Transverse colon (tissue), 4 donors: ENCODE measurements at regions not wholly inside any gene's neighbourhood (a gene's known extent, or its start where the extent isn't known, plus 50 kb on each side); places are given as distances from the start of the nearest gene placed in this dataset.

Experiments used
- DNase-seq: peaks from one replicate; pipeline ENCODE4 v3.0.0-alpha.2; 2019
- H3K27ac ChIP-seq, 4 donors: fragments of 200-600 bp; sonication (generic); 2 replicates each; pipeline ENCODE4 v1.5.1; 2016 to 2018; ENCODE audit warnings: inconsistent platforms in 4 of 4
- H3K27me3 ChIP-seq: fragments of 200-600 bp; sonication (generic); 2 replicates; pipeline ENCODE4 v1.5.1; 2017; ENCODE audit warnings: inconsistent platforms
- H3K36me3 ChIP-seq, 4 donors: fragments of 200-600 bp; sonication (generic); 2 replicates each; pipeline ENCODE4 v1.5.1; 2017 to 2019; ENCODE audit warnings: inconsistent platforms in 4 of 4
- H3K4me1 ChIP-seq, 4 donors: fragments of 200-600 bp; sonication (generic); 2 replicates each; pipeline ENCODE4 v1.5.1; 2017 to 2020; ENCODE audit warnings: inconsistent platforms in 4 of 4
- H3K4me3 ChIP-seq, 4 donors: fragments of 200-600 bp; sonication (generic); 1 replicate in 1 of 4; 2 replicates in 3 of 4; pipeline versions ENCODE4 v1.5.1 to v1.6.1; 2017 to 2019; ENCODE audit warnings: inconsistent platforms in 4 of 4
- H3K9me3 ChIP-seq, 2 donors: fragments of 200-600 bp; sonication (generic); 2 replicates each; pipeline ENCODE4 v1.5.1; 2017 to 2019; ENCODE audit warnings: inconsistent platforms in 2 of 2
- CTCF ChIP-seq, 5 experiments: fragments of 200-600 bp in 3 of 5; fragments of 450-650 bp in 2 of 5; sonication (generic) in 3 of 5; IDR thresholded peaks; 1 replicate in 2 of 5; 2 replicates in 3 of 5; pipeline ENCODE4 v1.5.1; 2016 to 2017; ENCODE audit warnings: antibody characterized with exemption in 5 of 5, inconsistent platforms in 3 of 5, mild to moderate bottlenecking in 2 of 5, moderate library complexity in 1 of 5
- EP300 ChIP-seq: sonication (generic); formaldehyde crosslinking; IDR thresholded peaks from one replicate; pipeline ENCODE4 v1.6.1; 2017; ENCODE audit warnings: antibody characterized with exemption, low read depth
- POLR2A ChIP-seq: fragments of 450-650 bp; IDR thresholded peaks from one replicate; pipeline ENCODE4 v1.6.1; 2016; ENCODE audit warnings: antibody characterized with exemption, mild to moderate bottlenecking, moderate library complexity
- POLR2AphosphoS5 ChIP-seq, 3 donors: sonication (generic); formaldehyde crosslinking; IDR thresholded peaks; one replicate each; pipeline ENCODE4 v1.6.1; 2016; ENCODE audit warnings: antibody characterized with exemption in 3 of 3
- WGBS, 2 donors: methylation state at CpG; one replicate each; pipeline ENCODE4 v1.1.5; 2018; ENCODE audit warnings: low coverage in 1 of 2; 5-methylcytosine and 5-hydroxymethylcytosine counted together
- in situ Hi-C, 4 donors: fragments of 200-750 bp; cut with MboI; loops; one replicate each; pipeline versions ENCODE4 v1.15.0 to v1.15.1; 2017; ENCODE audit warnings: low sequenced_read_pairs in 3 of 4, low pct_ligation_motif_present in 1 of 4, low pct_unique_long_range_greater_than_20kb in 1 of 4
- intact Hi-C: fragments of 100-400 bp; cut with DNase I; formaldehyde crosslinking; loops from one replicate; pipeline ENCODE4 v1.15.1; 2023; ENCODE audit warnings: low total_unique reads

GRCh38 chr1:99461499-99461898 lies 184.4 kb upstream of the PALMD start:
- Histone ChIP-seq H3K36me3 (no peaks in the 10 kb centered on the region), H3K27ac (no peak overlapping the region), H3K4me1 (no peaks in the 10 kb centered on the region), H3K27me3 (no peaks in the 10 kb centered on the region), H3K9me3 (no peaks in the 10 kb centered on the region), H3K4me3 (no peak overlapping the region)
- in situ Hi-C loops (no loop called here), intact Hi-C loops (no loop called here)
- WGBS, 2 donors, result 80% methylated on average over 2 of the region's 2 CpGs; no CpG with 5 or more reads in 1 of the 2 donors
- DNase-seq, result no peak
- TF ChIP-seq EP300, result no peak
- TF ChIP-seq CTCF (IDR thresholded peaks at IDR 0.05), result no peak
- no peak for TF ChIP-seq POLR2AphosphoS5 (IDR thresholded peaks at IDR 0.05)
- no peak for TF ChIP-seq POLR2A

- no peaks in the 10 kb centered on the region for H3K9me3 ChIP-seq
- WGBS, 2 donors, result 100% methylated on average over 1 of the region's 1 CpG; no CpG with 5 or more reads in 1 of the 2 donors
- no peaks in the 10 kb centered on the region for H3K4me1 ChIP-seq
- H3K27me3 ChIP-seq, result no peaks in the 10 kb centered on the region
- no peaks in the 10 kb centered on the region for H3K36me3 ChIP-seq
- no peak overlapping the region for H3K4me3 ChIP-seq
- intact Hi-C loops (no loop called here), in situ Hi-C loops (no loop called here)
- H3K27ac ChIP-seq, result no peak overlapping the region
- no peak for DNase-seq
- TF ChIP-seq POLR2AphosphoS5 (IDR thresholded peaks at IDR 0.05) (no peak), CTCF (IDR thresholded peaks at IDR 0.05) (no peak), EP300 (no peak), POLR2A (no peak)
Observed at GRCh38 chr1:99464738-99465137, 181.2 kb upstream of the PALMD start.

- WGBS, 2 donors, result 73 to 80% methylated on average over 1 to 3 of the region's 3 CpGs
- intact Hi-C loops (no loop called here), in situ Hi-C loops (no loop called here)
- DNase-seq, result no peak
- Histone ChIP-seq H3K27ac (no peak overlapping the region), H3K4me3 (no peak overlapping the region), H3K27me3 (no peaks in the 10 kb centered on the region), H3K4me1 (no peaks in the 10 kb centered on the region), H3K36me3 (no peaks in the 10 kb centered on the region), H3K9me3 (no peaks in the 10 kb centered on the region)
- no peak for TF ChIP-seq EP300
- TF ChIP-seq POLR2AphosphoS5 (IDR thresholded peaks at IDR 0.05), result no peak
- TF ChIP-seq POLR2A, result no peak
- no peak for TF ChIP-seq CTCF (IDR thresholded peaks at IDR 0.05)
Observed at GRCh38 chr1:99465176-99465900, 180.6 kb upstream of the PALMD start.

- Histone ChIP-seq H3K4me3 (no peak overlapping the region), H3K27me3 (no peaks in the 10 kb centered on the region), H3K36me3 (no peaks in the 10 kb centered on the region), H3K9me3 (no peaks in the 10 kb centered on the region), H3K4me1 (no peaks in the 10 kb centered on the region), H3K27ac (no peak overlapping the region)
- DNase-seq, result no peak
- TF ChIP-seq POLR2A (no peak), POLR2AphosphoS5 (IDR thresholded peaks at IDR 0.05) (no peak), CTCF (IDR thresholded peaks at IDR 0.05) (no peak), EP300 (no peak)
- in situ Hi-C loops (no loop called here), intact Hi-C loops (loop anchor here (2.0 kb wide), 1 partner anchor 61 kb away; no protein-coding TSS in a partner anchor)
- WGBS, 2 donors, result 81 to 82% methylated on average over 4 of the region's 4 CpGs
Observed at GRCh38 chr1:99467645-99468044, 178.3 kb upstream of the PALMD start.
